Calu3 (cell line): ENCODE measurements at regions not wholly inside any gene's neighbourhood (a gene's known extent, or its start where the extent isn't known, plus 50 kb on each side); places are given as distances from the start of the nearest gene placed in this dataset.

Experiments used
- BruUV-seq: library from RNA; stranded (reverse); fragments of 400-500 nt; replicated peaks from 2 replicates; lab custom pipeline; 2021; lab: Mats Ljungman, UMichigan
- CTCF ChIA-PET: fragments of 300-600 bp; sonication (Branson Sonifier 250); formaldehyde crosslinking; loops from one replicate; lab custom pipeline; 2022; ENCODE audit warnings: antibody characterized with exemption; lab: Charles Lee
- DNase-seq: peaks from one replicate; pipeline ENCODE4 v3.0.0; 2022
- H3K27ac Mint-ChIP-seq: one replicate; pipeline ENCODE4 v1.8.0; 2022; ENCODE audit warnings: mixed read lengths; ENCODE audit not compliant: unreplicated experiment
- H3K27me3 Mint-ChIP-seq: one replicate; pipeline ENCODE4 v1.8.0; 2022; ENCODE audit warnings: mixed read lengths; ENCODE audit not compliant: unreplicated experiment
- H3K36me3 Mint-ChIP-seq: one replicate; pipeline ENCODE4 v1.8.0; 2022; ENCODE audit warnings: mild to moderate bottlenecking, moderate library complexity, mixed read lengths; ENCODE audit not compliant: insufficient read depth, unreplicated experiment
- H3K4me1 Mint-ChIP-seq: one replicate; pipeline ENCODE4 v1.8.0; 2022; ENCODE audit warnings: mild to moderate bottlenecking, low read depth, mixed read lengths; ENCODE audit not compliant: unreplicated experiment
- H3K4me3 Mint-ChIP-seq: one replicate; pipeline ENCODE4 v1.8.0; 2022; ENCODE audit warnings: mild to moderate bottlenecking, low read depth, moderate library complexity, mixed read lengths; ENCODE audit not compliant: unreplicated experiment
- H3K9me3 Mint-ChIP-seq: one replicate; pipeline ENCODE4 v1.8.0; 2022; ENCODE audit warnings: low read depth, mixed read lengths; ENCODE audit not compliant: unreplicated experiment
- CTCF ChIP-seq: fragments of 200-600 bp; IDR thresholded peaks from one replicate; pipeline ENCODE4 v1.8.0; 2022; ENCODE audit warnings: antibody characterized with exemption; ENCODE audit not compliant: unreplicated experiment
- intact Hi-C: fragments of 100-400 bp; cut with micrococcal nuclease; formaldehyde crosslinking; loops from one replicate; pipeline ENCODE4 v1.10.0; 2022; ENCODE audit not compliant: unreplicated experiment

DNA sequence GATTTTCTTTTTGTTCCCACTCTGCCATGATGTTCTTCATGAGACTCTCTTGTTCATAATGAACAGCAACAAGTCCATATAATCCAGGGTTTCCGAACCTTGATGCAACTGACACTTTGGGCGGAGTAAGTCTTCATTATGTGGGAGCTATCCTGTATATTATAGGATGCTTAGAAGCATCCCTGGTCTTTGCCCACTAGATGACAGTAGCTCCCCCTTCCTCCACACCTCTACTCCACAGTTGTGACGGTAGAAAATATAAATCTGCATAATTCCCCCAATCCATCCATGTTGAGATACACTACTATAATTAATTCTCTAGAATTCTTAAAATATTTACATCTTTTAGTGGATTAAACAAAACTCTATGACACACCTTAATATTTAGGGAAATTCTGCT, 482.2 kb upstream of the CELF4 start:
- TF ChIP-seq CTCF: no peak
- intact Hi-C loops: no loop called here
- DNase-seq: no peak
- CTCF ChIA-PET: interaction anchor here (0.6 kb wide), 1 partner anchor 106 kb away, joined by 3 read pairs; no protein-coding TSS in a partner anchor
- Mint-ChIP-seq H3K4me3 (no peak overlapping the region), H3K27ac (no peak overlapping the region), H3K27me3 (peaks cover 57% of the 10 kb centered on the region), H3K4me1 (no peaks in the 10 kb centered on the region), H3K36me3 (no peaks in the 10 kb centered on the region), H3K9me3 (peaks cover 3% of the 10 kb centered on the region)
- no TSS peak for BruUV-seq

DNA sequence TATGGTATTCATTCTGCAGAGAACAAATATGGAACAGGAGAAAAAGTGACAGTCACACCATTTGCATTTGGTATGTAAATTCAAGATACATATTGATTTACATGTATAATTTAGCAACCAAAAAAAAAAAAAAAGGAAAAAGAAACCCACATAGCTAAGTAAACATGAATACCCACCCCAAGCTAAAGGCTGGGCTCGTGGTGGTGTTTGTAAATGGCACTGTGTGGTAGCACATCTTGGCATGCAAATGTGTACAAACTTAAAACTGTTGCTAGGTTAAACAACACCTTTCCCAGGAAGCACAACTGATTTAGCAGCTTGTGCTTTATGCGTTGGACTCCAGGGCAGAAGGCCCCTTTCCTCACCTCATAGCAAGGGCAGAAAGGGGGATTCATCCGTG, 481.1 kb upstream of the CELF4 start:
- H3K4me3 Mint-ChIP-seq: no peak overlapping the region
- no peak for DNase-seq
- no peak for TF ChIP-seq CTCF
- H3K27ac Mint-ChIP-seq: no peak overlapping the region
- no TSS peak for BruUV-seq
- H3K9me3 Mint-ChIP-seq: peaks cover 6% of the 10 kb centered on the region
- intact Hi-C loops: no loop called here
- H3K4me1 Mint-ChIP-seq: no peaks in the 10 kb centered on the region
- peaks cover 69% of the 10 kb centered on the region for H3K27me3 Mint-ChIP-seq
- H3K36me3 Mint-ChIP-seq: no peaks in the 10 kb centered on the region
- CTCF ChIA-PET: no interaction called here

GRCh38 chr18:38045845-38046244, 480.2 kb upstream of the CELF4 start:
- no peak for TF ChIP-seq CTCF
- no peak overlapping the region for H3K4me3 Mint-ChIP-seq

GRCh38 chr18:38042211-38042890, 476.8 kb upstream of the CELF4 start:
- Mint-ChIP-seq H3K4me3 (no peak overlapping the region), H3K36me3 (no peaks in the 10 kb centered on the region), H3K27ac (no peak overlapping the region), H3K27me3 (peaks cover 82% of the 10 kb centered on the region), H3K9me3 (peaks cover 6% of the 10 kb centered on the region), H3K4me1 (no peaks in the 10 kb centered on the region)
- CTCF ChIA-PET: no interaction called here
- intact Hi-C loops: no loop called here
- BruUV-seq: no TSS peak
- no peak for DNase-seq
- TF ChIP-seq CTCF: no peak

More at GRCh38 chr18:38045845-38046244, 480.2 kb upstream of the CELF4 start:
- Mint-ChIP-seq H3K27me3 (peaks cover 75% of the 10 kb centered on the region), H3K27ac (no peak overlapping the region), H3K36me3 (no peaks in the 10 kb centered on the region), H3K4me1 (no peaks in the 10 kb centered on the region), H3K9me3 (peaks cover 6% of the 10 kb centered on the region)
- no peak for DNase-seq
- no TSS peak for BruUV-seq
- intact Hi-C loops: no loop called here
- CTCF ChIA-PET: no interaction called here
